ENCODE measurements at regions not wholly inside any gene's neighbourhood (a gene's known extent, or its start where the extent isn't known, plus 50 kb on each side); places are given as distances from the start of the nearest gene placed in this dataset.

DNA sequence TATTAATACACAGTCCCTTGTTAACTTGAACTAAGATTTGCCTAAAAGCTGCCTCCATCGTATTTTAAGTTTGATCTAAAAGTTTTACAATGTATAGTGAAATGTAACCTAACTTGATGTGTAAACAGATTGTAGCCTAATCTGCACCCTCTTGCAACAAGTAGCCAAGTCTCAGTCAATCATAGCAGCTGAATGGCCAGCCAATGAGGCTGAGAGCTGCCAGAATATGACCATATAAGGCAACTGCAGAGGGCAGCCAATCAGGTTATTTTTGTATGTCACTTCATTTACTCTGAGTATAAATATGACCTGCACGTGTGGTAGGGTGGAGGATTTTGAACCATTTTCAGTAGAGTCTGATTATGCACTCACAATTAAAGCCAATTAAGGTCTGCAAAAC lies 51.2 kb upstream of the SPANXN3 start:
- Histone ChIP-seq H3K79me2 (ENCODE audit: control insufficient read depth, insufficient read depth, low read length) (no peaks in the 10 kb centered on the region), H3K4me2 (ENCODE audit: insufficient read depth, low read length) (no peak overlapping the region), H3K9ac (replicated peaks; ENCODE audit: extremely low read depth, insufficient read depth, low read length) (no peak overlapping the region), H3K4me1 (ENCODE audit: control insufficient read depth, extremely low read depth, insufficient read depth, low read length) (no peaks in the 10 kb centered on the region), H3K9me1 (replicated peaks; ENCODE audit: control insufficient read depth, extremely low read depth, insufficient read depth, low read length) (no peaks in the 10 kb centered on the region), H3K36me3 (ENCODE audit: control insufficient read depth in 2 of 2, extremely low read depth in 1 of 2, insufficient read depth in 2 of 2, low read length in 2 of 2) (no peaks in the 10 kb centered on the region), H3K9me3 (replicated peaks; ENCODE audit: control insufficient read depth, insufficient read depth, low read length) (no peaks in the 10 kb centered on the region), H3K27ac (ENCODE audit: insufficient read depth, low read depth, low read length) (no peak overlapping the region), H3K4me3 (replicated peaks in 1 of 3; ENCODE audit: insufficient read depth in 1 of 3, low read depth in 1 of 3, low read length in 3 of 3) (no peak overlapping the region), H2AFZ (ENCODE audit: low read depth, low read length) (no peak overlapping the region), H4K20me1 (replicated peaks; ENCODE audit: control insufficient read depth, extremely low read depth, insufficient read depth, low read length) (no peaks in the 10 kb centered on the region), H3K27me3 (ENCODE audit: control insufficient read depth in 2 of 2, insufficient read depth in 2 of 2, low read length in 2 of 2) (no peaks in the 10 kb centered on the region)
- ChIA-PET POLR2A (no interaction called here), CTCF (no interaction called here)
- intact Hi-C loops (cut with micrococcal nuclease), result no loop called here
- BruUV-seq (replicated peaks), result no TSS peak
- no peak for FAIRE-seq
- no peak for DNase-seq (ENCODE audit: low read depth, low spot score)
- TF ChIP-seq POLR2A (IDR thresholded peaks at IDR 0.05; ENCODE audit: low read depth, low read length) (no peak), MYC (IDR thresholded peaks at IDR 0.05; ENCODE audit: low read depth, low read length) (no peak), FOS (IDR thresholded peaks at IDR 0.05; ENCODE audit: borderline replicate concordance, insufficient read depth, low read length) (no peak), GATA2 (IDR thresholded peaks at IDR 0.05; ENCODE audit: insufficient read depth, insufficient read length, low read depth, low read length) (no peak), POLR2AphosphoS5 (IDR thresholded peaks at IDR 0.05; ENCODE audit: insufficient read depth, low read depth, low read length) (no peak), EZH2 (IDR thresholded peaks at IDR 0.05; ENCODE audit: borderline replicate concordance, low read depth, low read length, severe bottlenecking) (no peak), JUN (IDR thresholded peaks at IDR 0.05; ENCODE audit: borderline replicate concordance, insufficient read depth, insufficient read length, low read depth) (no peak)
- TF ChIP-seq, protein P1, sequence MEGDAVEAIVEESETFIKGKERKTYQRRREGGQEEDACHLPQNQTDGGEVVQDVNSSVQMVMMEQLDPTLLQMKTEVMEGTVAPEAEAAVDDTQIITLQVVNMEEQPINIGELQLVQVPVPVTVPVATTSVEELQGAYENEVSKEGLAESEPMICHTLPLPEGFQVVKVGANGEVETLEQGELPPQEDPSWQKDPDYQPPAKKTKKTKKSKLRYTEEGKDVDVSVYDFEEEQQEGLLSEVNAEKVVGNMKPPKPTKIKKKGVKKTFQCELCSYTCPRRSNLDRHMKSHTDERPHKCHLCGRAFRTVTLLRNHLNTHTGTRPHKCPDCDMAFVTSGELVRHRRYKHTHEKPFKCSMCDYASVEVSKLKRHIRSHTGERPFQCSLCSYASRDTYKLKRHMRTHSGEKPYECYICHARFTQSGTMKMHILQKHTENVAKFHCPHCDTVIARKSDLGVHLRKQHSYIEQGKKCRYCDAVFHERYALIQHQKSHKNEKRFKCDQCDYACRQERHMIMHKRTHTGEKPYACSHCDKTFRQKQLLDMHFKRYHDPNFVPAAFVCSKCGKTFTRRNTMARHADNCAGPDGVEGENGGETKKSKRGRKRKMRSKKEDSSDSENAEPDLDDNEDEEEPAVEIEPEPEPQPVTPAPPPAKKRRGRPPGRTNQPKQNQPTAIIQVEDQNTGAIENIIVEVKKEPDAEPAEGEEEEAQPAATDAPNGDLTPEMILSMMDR (IDR thresholded peaks at IDR 0.05; ENCODE audit: extremely low read depth in 1 of 2, insufficient read depth in 1 of 2, low read depth in 1 of 2, low read length in 2 of 2), result no peak
- TF ChIP-seq, protein P2, sequence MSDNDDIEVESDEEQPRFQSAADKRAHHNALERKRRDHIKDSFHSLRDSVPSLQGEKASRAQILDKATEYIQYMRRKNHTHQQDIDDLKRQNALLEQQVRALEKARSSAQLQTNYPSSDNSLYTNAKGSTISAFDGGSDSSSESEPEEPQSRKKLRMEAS (IDR thresholded peaks at IDR 0.05; ENCODE audit: insufficient read depth, insufficient read length), result no peak
- dilution Hi-C loops (cut with MboI; ENCODE audit: extremely low pct_ligation_motif_present, low sequenced_read_pairs), result no loop called here
